HT1080 (cell line): ENCODE measurements at regions not wholly inside any gene's neighbourhood (a gene's known extent, or its start where the extent isn't known, plus 50 kb on each side); places are given as distances from the start of the nearest gene placed in this dataset.
"Not testable (repeated sequence)": the region's sequence is repeated elsewhere in the genome, so short reads cannot be mapped to it uniquely, and the experiment has no call there.

ENCODE experiments used
- DNase-seq: peaks from one replicate; pipeline ENCODE4 v3.0.0-alpha.2; 2015; ENCODE audit warnings: low read depth

DNA sequence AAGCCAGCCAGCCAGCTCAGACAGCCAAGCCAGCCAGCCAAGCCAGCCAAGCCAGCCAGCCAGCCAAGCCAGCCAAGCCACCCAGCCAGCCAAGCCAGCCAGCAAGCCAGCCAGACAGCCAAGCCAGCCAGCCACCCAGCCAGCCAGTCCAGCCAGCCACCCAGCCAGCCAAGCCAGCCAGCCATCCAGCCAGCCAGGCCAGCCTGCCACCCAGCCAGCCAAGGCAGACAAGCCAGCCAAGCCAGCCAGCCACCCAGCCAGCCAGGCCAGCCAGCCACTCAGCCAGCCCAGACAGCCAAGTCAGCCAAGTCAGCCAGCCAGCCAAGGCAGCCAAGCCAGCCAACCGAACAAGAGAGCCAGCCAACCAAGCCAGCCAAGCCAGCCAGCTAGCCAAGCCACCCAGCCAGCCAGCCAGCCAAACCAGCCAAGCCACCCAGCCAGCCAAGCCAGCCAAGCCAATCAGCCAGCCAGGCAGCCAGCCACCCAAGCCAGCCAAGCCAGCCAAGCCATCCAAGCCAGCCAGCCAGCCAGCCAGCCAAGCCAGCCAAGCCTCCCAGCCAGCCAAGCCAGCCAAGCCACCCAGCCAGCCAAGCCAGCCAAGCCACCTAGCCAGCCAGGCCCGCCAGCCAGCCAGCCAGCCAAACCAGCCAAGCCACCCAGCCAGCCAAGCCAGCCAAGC is 319.3 kb upstream of the PLGLB2 start:
- DNase-seq = not testable (repeated sequence)

GRCh38 chr2:87429206-87429930 is 318.5 kb upstream of the PLGLB2 start:
- not testable (repeated sequence) for DNase-seq

DNA sequence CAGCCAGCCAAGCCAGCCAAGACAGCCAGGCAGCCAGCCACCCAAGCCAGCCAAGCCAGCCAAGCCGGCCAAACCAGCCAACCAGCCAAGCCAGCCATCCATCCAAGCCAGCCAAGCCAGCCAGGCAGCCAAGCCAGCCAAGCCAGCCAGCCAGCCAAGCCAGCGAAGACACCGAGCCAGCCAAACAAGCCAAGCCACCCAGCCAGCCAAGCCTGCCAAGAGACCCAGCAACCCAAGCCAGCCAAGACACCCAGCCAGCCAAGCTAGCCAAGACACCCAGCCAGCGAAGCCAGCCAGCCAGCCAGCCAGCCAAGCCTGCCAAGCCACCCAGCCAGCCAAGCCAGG is 318.0 kb upstream of the PLGLB2 start:
- not testable (repeated sequence) for DNase-seq

GRCh38 chr2:87431051-87431450 is 316.8 kb upstream of the PLGLB2 start:
- not testable (repeated sequence) for DNase-seq

GRCh38 chr2:87432711-87433453 is 315.0 kb upstream of the PLGLB2 start:
- not testable (repeated sequence) for DNase-seq

DNA sequence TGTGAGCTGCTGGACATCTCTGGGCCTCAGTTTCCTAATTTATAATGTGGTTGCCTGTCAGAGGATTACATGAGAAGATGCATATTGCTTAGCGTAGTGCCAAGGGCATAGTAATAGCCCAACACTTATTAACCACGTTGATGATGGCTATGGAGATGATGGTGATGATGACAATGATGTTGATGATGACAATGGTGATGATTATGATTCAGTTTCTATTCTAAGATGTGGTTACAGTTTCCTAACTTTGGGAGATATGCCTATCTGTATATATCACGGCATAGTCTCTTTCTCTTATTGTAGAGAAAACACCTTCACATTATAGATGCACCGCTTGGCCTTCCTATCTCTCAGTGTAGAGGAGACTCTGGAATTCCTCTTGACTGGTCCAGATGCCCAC is 311.9 kb upstream of the PLGLB2 start:
- not testable (repeated sequence) for DNase-seq

GRCh38 chr2:87437701-87438260 is 310.1 kb upstream of the PLGLB2 start:
- DNase-seq = not testable (repeated sequence)

- not testable (repeated sequence) for DNase-seq
Measured at GRCh38 chr2:87438780-87439454, 309.0 kb upstream of the PLGLB2 start.

DNA sequence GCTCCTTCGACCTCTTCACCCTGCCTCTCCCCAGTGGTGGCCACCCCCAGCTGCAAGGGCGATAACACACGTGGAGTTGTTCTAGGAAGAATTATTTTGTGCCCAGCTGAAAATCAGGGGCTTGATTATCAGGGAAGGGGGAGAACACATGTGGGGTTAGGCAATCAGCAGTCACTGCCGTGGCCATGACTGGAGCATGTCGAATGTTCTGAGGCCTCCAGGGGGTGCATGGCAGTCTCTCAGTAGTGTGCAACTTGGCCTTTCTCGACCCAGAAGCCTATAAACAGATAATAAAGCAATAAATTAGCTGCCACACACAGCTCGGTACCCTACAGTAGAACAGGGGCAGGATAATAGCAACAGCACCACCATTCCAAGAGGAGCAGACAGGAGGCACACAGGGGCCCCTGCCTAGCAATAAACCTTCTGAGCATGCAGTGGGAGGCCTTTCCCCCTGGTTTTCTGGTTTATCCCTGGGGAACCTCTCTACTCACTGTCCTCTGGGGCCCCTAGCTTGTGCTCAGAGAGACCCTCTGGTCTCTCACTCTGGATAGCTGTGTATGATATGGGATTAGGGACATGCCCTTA is 308.2 kb upstream of the PLGLB2 start:
- DNase-seq = not testable (repeated sequence)

GRCh38 chr2:87440650-87441049 is 307.2 kb upstream of the PLGLB2 start:
- DNase-seq = not testable (repeated sequence)

DNA sequence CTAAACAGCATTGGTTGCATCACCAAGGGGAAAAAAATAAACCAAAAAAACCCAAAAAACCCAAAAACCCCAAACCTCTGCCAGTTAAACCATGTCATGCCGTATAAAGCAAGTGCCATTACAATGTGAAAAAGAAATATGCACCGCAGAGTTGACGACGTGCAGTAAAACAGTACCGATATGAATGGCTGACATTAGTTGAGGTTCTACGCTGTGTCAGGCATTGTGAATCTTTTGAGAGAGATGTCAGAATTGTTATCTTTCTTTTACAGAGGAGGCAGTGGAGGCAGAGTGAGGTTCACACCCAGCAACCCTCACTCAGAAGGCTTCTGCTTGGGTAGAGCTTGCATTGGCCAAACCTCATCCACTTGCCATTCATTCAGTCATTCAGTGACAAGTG is 306.5 kb upstream of the PLGLB2 start:
- DNase-seq = not testable (repeated sequence)

DNA sequence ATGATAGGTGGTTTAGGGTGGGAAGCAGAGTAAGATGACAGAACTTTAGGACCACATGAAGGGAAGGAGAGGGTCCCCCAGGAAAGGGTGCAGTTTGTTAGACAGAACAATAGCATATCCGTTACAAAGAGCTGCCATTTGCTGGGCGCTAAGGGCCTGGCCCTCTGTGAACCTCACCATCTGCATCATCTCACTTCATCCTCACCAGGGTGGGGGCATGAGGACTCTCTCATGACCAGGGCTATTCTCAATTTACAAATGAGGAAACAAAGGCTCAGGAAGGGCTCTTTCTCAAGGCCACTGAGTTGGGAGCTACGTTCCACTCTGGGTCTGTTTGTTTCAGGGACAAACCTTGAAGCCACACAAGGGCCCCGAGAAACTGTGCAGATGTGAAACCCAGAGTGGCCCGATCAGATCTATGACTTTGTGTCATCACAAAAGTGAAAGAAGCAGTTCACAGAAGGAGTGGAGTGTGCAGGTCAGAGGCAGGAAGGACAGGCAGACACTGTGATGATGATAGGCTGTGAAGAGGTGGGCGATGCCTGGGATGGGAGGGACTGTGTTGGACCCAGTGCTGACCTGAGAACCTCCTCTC is 304.8 kb upstream of the PLGLB2 start:
- not testable (repeated sequence) for DNase-seq

DNA sequence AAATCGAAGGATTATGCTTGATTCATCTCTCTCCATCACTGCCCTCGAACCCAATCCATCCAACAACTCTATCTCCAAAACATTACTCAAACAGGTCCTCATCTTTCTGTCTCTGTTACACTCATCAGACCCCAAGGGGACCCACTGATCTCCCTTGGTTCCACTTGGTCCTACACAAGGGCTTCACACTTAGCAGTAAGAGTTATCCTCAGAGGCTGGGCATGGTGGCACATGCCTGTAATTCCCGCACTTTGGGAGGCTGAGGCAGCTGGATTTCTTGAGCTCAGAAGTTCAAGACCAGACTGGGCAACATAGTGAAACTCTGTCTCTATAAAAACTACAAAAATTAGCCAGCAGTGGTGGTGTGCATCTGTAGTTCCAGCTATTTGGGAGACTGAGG is 302.9 kb upstream of the PLGLB2 start:
- not testable (repeated sequence) for DNase-seq

GRCh38 chr2:87445613-87446312 is 302.1 kb upstream of the PLGLB2 start:
- DNase-seq = peak; percentile 20

- DNase-seq = peak; percentile 20
Measured at GRCh38 chr2:87446313-87446696, 301.6 kb upstream of the PLGLB2 start.

GRCh38 chr2:87449462-87449980 is 298.4 kb upstream of the PLGLB2 start:
- peak; percentile 46 for DNase-seq

GRCh38 chr2:87452193-87452592 is 295.7 kb upstream of the PLGLB2 start:
- DNase-seq = not testable (repeated sequence)

DNA sequence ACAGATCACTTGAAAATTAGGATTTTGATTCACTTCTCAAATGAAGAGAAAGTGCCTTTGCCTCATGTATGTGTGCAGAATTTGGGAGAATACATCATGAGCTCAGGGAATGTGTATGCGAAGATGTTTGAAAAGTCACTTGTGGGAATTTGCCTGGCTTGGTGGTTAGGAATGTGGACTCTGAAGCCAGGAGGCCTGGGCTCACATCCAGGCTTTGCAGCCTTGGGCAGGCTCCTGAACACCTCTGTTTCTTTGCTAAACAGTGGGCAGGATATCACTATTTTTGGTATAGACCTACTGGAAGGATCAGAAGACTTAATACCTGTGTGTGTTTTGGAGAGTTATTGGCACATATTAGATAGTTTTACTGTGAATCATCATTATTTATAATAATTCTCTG is 295.0 kb upstream of the PLGLB2 start:
- DNase-seq = peak; percentile 66

GRCh38 chr2:87453965-87454364 is 293.9 kb upstream of the PLGLB2 start:
- DNase-seq = peak; percentile 87

GRCh38 chr2:87454421-87454820 is 293.5 kb upstream of the PLGLB2 start:
- peak; percentile 58 for DNase-seq
